ENCODE measurements at regions not wholly inside any gene's neighbourhood (a gene's known extent, or its start where the extent isn't known, plus 50 kb on each side); places are given as distances from the start of the nearest gene placed in this dataset.

GRCh38 chr12:91863702-91864101 is 281.9 kb downstream of the BTG1 start:
- H3K36me3 Mint-ChIP-seq (ENCODE audit: low read depth), result peaks cover 4% of the 10 kb centered on the region
- no peak for TF ChIP-seq CTCF (conservative IDR thresholded peaks at IDR 0.05)
- DNase-seq (ENCODE audit: low read depth, low spot score), result no peak
- no peak overlapping the region for H3K4me3 Mint-ChIP-seq
- peaks cover 30% of the 10 kb centered on the region for H3K4me1 Mint-ChIP-seq
- H3K9me3 Mint-ChIP-seq, result peaks cover 5% of the 10 kb centered on the region
- no peaks in the 10 kb centered on the region for H3K27me3 Mint-ChIP-seq (ENCODE audit: low read depth)
- no peak overlapping the region for H3K27ac Mint-ChIP-seq (ENCODE audit: unreplicated experiment)

GRCh38 chr12:91861554-91861953 is 284.1 kb downstream of the BTG1 start:
- H3K27me3 Mint-ChIP-seq (ENCODE audit: low read depth), result no peaks in the 10 kb centered on the region
- H3K9me3 Mint-ChIP-seq, result peaks cover 7% of the 10 kb centered on the region
- TF ChIP-seq CTCF (conservative IDR thresholded peaks at IDR 0.05), result no peak
- H3K36me3 Mint-ChIP-seq (ENCODE audit: low read depth), result peaks cover 4% of the 10 kb centered on the region
- H3K4me1 Mint-ChIP-seq, result peaks cover 23% of the 10 kb centered on the region
- H3K4me3 Mint-ChIP-seq, result no peak overlapping the region
- DNase-seq (ENCODE audit: low read depth, low spot score), result no peak
- peak overlapping the region; percentile 46 for H3K27ac Mint-ChIP-seq (ENCODE audit: unreplicated experiment)

- H3K27me3 Mint-ChIP-seq (ENCODE audit: low read depth), result no peaks in the 10 kb centered on the region
- DNase-seq (ENCODE audit: low read depth, low spot score), result no peak
- H3K27ac Mint-ChIP-seq (ENCODE audit: unreplicated experiment), result no peak overlapping the region
- TF ChIP-seq CTCF (conservative IDR thresholded peaks at IDR 0.05), result no peak
- H3K4me3 Mint-ChIP-seq, result no peak overlapping the region
- peaks cover 2% of the 10 kb centered on the region for H3K9me3 Mint-ChIP-seq
- no peaks in the 10 kb centered on the region for H3K36me3 Mint-ChIP-seq (ENCODE audit: low read depth)
- peaks cover 33% of the 10 kb centered on the region for H3K4me1 Mint-ChIP-seq
These were observed 286.3 kb downstream of the BTG1 start for GRCh38 chr12:91859347-91859746.

DNA sequence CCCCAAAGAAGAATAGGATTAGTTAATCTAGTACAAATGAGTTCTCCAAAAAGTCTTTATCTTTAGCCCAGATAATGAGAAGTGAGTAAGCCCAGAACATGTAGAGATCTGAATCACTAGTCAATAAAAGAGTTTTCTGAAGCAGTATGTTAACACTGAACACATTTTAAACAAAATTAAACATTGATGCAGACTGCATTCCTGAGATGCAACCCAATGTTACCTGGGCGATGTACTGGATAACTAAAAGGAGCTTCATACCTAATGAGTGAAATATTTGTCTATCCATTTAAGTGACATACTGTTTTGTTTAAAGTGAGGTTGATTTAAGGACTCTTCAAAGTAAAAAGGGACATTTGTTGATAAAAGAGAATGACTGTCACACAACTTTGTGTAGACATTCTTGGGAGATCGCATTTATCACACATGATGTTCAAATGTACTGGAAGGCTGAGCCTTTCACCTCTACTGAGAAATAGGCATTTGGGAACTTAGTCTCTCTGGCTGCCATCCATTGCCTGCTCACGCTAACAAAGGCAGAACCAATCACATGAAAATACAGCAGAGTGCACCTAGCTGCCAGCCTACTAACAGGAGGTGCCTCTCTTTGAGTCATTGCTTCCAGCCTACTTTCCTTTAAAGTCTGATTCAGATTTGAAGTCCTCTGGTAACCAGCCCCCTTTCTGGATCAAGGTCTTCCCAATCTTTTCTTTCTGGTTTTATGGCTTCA is 287.7 kb downstream of the BTG1 start:
- no peak for DNase-seq (ENCODE audit: low read depth, low spot score)
- no peak overlapping the region for H3K27ac Mint-ChIP-seq (ENCODE audit: unreplicated experiment)
- no peak overlapping the region for H3K4me3 Mint-ChIP-seq
- peaks cover 2% of the 10 kb centered on the region for H3K9me3 Mint-ChIP-seq
- no peak for TF ChIP-seq CTCF (conservative IDR thresholded peaks at IDR 0.05)
- peaks cover 43% of the 10 kb centered on the region for H3K4me1 Mint-ChIP-seq
- no peaks in the 10 kb centered on the region for H3K27me3 Mint-ChIP-seq (ENCODE audit: low read depth)
- H3K36me3 Mint-ChIP-seq (ENCODE audit: low read depth), result peaks cover 3% of the 10 kb centered on the region

DNA sequence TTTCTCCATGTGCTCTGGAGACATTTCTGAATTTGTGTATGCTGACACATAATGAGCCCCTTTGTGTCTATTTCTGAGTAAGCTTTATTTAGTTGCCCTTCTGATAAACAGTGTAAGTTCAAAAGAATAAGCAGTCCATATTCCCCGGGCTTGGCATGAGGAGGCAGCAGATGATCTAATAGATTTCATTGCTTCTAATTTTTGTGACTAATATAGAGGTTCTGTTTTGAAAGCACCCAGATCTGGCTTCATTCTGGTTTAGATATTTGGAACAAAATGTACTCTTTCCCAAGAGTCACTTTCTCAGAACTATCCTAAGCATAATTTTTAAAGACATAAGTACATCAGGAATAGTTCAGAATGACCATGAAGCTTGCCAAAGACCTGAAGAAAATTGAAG is 290.9 kb downstream of the BTG1 start:
- no peaks in the 10 kb centered on the region for H3K27me3 Mint-ChIP-seq (ENCODE audit: low read depth)
- no peak overlapping the region for H3K4me3 Mint-ChIP-seq
- TF ChIP-seq CTCF (conservative IDR thresholded peaks at IDR 0.05), result no peak
- peaks cover 2% of the 10 kb centered on the region for H3K9me3 Mint-ChIP-seq
- H3K4me1 Mint-ChIP-seq, result peaks cover 43% of the 10 kb centered on the region
- no peak for DNase-seq (ENCODE audit: low read depth, low spot score)
- H3K36me3 Mint-ChIP-seq (ENCODE audit: low read depth), result peaks cover 3% of the 10 kb centered on the region
- peak overlapping the region; percentile 13 for H3K27ac Mint-ChIP-seq (ENCODE audit: unreplicated experiment)
